Activated CD8-positive, alpha-beta memory T cell treated with anti-CD3 and anti-CD28 coated beads, Interleukin-2, amount 50 U/mL, for 48 hours (primary cell): ENCODE measurements at regions not wholly inside any gene's neighbourhood (a gene's known extent, or its start where the extent isn't known, plus 50 kb on each side); places are given as distances from the start of the nearest gene placed in this dataset.
"Not testable (repeated sequence)": the region's sequence is repeated elsewhere in the genome, so short reads cannot be mapped to it uniquely, and the experiment has no call there.

ENCODE experiments used
- DNase-seq: peaks from one replicate; pipeline ENCODE4 v3.0.0-alpha.2; 2020

GRCh38 chr15:21357056-21357455 is 83.2 kb downstream of the POTEB3 start:
- not testable (repeated sequence) for DNase-seq

- not testable (repeated sequence) for DNase-seq
These were observed 84.4 kb downstream of the POTEB3 start for GRCh38 chr15:21355944-21356343.

- DNase-seq = not testable (repeated sequence)
These were observed 85.7 kb downstream of the POTEB3 start for GRCh38 chr15:21354597-21354996.

- not testable (repeated sequence) for DNase-seq
These were observed 87.5 kb downstream of the POTEB3 start for GRCh38 chr15:21352670-21353318.

GRCh38 chr15:21344960-21345359 is 95.3 kb downstream of the POTEB3 start:
- not testable (repeated sequence) for DNase-seq

- not testable (repeated sequence) for DNase-seq
These were observed 95.8 kb downstream of the POTEB3 start for GRCh38 chr15:21344500-21344899.

- DNase-seq = not testable (repeated sequence)
These were observed 103.3 kb downstream of the POTEB3 start for GRCh38 chr15:21337028-21337427.

- peak; percentile 74 for DNase-seq
These were observed 115.4 kb downstream of the POTEB3 start for GRCh38 chr15:21324720-21325460.

GRCh38 chr15:21284353-21284752 is 155.9 kb downstream of the POTEB3 start:
- not testable (repeated sequence) for DNase-seq

GRCh38 chr15:21283210-21283609 is 157.1 kb downstream of the POTEB3 start:
- DNase-seq = not testable (repeated sequence)

GRCh38 chr15:21280272-21280671 is 160.0 kb downstream of the POTEB3 start:
- not testable (repeated sequence) for DNase-seq

- not testable (repeated sequence) for DNase-seq
These were observed 167.9 kb downstream of the POTEB3 start for GRCh38 chr15:21272176-21272982.

GRCh38 chr15:21271566-21271965 is 168.7 kb downstream of the POTEB3 start:
- DNase-seq = no peak

GRCh38 chr15:21270474-21270873 is 169.8 kb downstream of the POTEB3 start:
- DNase-seq = no peak

- DNase-seq = not testable (repeated sequence)
These were observed 170.6 kb downstream of the POTEB3 start for GRCh38 chr15:21269673-21270072.

- DNase-seq = no peak
These were observed 171.2 kb downstream of the POTEB3 start for GRCh38 chr15:21269121-21269520.

GRCh38 chr15:21268436-21268940 is 171.8 kb downstream of the POTEB3 start:
- no peak for DNase-seq

- no peak for DNase-seq
These were observed 172.5 kb downstream of the POTEB3 start for GRCh38 chr15:21267671-21268395.

GRCh38 chr15:21267226-21267625 is 173.1 kb downstream of the POTEB3 start:
- DNase-seq = no peak

GRCh38 chr15:21265628-21266027 is 174.7 kb downstream of the POTEB3 start:
- DNase-seq = not testable (repeated sequence)

- DNase-seq = no peak
These were observed 177.4 kb downstream of the POTEB3 start for GRCh38 chr15:21262851-21263425.
